ENCODE measurements at regions not wholly inside any gene's neighbourhood (a gene's known extent, or its start where the extent isn't known, plus 50 kb on each side); places are given as distances from the start of the nearest gene placed in this dataset.

DNA sequence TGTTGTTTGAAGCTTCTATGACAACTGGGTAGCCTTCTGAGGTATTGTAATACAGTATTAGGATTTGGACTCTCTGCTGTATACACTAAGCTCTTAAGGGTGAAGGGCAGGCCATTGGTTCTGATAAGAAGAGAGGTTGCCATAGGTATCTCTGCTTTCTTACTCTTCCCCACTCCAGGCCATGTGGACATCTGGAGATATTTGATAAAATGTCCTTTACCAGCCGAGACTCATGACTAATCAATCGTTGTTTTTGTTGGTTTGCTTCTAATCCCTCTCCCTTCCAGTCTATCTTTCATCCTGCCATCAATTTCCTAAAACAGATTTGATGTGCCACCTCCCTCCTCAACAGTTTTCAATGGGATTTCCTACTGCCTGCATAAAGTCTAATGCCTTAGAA, 64.6 kb upstream of the WDR26 start:
- TF ChIP-seq, protein P1, sequence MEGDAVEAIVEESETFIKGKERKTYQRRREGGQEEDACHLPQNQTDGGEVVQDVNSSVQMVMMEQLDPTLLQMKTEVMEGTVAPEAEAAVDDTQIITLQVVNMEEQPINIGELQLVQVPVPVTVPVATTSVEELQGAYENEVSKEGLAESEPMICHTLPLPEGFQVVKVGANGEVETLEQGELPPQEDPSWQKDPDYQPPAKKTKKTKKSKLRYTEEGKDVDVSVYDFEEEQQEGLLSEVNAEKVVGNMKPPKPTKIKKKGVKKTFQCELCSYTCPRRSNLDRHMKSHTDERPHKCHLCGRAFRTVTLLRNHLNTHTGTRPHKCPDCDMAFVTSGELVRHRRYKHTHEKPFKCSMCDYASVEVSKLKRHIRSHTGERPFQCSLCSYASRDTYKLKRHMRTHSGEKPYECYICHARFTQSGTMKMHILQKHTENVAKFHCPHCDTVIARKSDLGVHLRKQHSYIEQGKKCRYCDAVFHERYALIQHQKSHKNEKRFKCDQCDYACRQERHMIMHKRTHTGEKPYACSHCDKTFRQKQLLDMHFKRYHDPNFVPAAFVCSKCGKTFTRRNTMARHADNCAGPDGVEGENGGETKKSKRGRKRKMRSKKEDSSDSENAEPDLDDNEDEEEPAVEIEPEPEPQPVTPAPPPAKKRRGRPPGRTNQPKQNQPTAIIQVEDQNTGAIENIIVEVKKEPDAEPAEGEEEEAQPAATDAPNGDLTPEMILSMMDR (IDR thresholded peaks at IDR 0.05), result no peak
- TF ChIP-seq POLR2AphosphoS5 (IDR thresholded peaks at IDR 0.05), result no peak
- no peak for TF ChIP-seq EP300 (IDR thresholded peaks at IDR 0.05; ENCODE audit: low read depth)
- TF ChIP-seq POLR2A (IDR thresholded peaks at IDR 0.05), result no peak

Measured in transverse colon (tissue), 4 donors.